ENCODE measurements at regions not wholly inside any gene's neighbourhood (a gene's known extent, or its start where the extent isn't known, plus 50 kb on each side); places are given as distances from the start of the nearest gene placed in this dataset.

DNA sequence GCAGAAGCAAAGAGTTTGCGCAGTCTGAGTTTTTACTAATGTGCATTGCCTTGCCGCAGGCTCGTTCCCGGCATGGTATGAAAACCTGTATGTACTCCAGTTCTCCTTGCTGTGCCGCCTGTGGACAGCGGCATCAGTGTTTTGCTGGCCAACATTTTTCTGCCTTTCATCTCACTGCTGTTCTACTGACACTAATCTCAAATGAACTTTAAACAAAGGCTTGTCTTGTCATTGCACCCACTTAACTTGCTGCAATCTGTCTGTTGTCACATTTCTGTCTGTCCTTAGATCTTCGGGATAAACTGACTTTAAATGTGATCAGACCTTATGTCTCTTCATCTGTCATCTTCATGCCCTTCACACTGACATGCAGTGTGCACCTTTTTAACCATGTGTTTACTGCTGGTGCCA lies 71.7 kb upstream of the ZNRF2 start:
- H3K4me3 ChIP-seq (ENCODE audit: low read length), result no peak overlapping the region
- DNase-seq (ENCODE audit: low read depth), result peak; percentile 32
- no peak for TF ChIP-seq CTCF (IDR thresholded peaks at IDR 0.05; ENCODE audit: insufficient read depth, low read depth, low read length, missing control alignments)

DNA sequence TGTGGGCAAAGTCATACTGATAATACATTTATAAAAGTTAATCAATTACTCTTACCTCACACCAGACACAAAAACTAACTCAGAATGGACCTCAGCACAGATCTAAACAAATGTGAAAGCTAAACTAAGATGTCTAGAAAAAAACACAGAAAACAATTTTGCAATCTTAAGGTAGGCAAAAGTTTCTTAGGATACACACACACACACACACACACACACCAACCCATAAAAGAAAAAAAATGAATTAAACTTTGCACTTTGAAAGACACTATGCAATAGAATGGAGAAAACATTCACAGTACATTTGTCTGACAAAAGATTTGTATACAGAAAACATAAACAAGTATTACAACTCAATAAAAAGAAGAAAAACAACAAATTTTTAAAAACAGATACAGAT lies 70.8 kb upstream of the ZNRF2 start:
- DNase-seq (ENCODE audit: low read depth), result no peak
- H3K4me3 ChIP-seq (ENCODE audit: low read length), result no peak overlapping the region
- TF ChIP-seq CTCF (IDR thresholded peaks at IDR 0.05; ENCODE audit: insufficient read depth, low read depth, low read length, missing control alignments), result no peak

DNA sequence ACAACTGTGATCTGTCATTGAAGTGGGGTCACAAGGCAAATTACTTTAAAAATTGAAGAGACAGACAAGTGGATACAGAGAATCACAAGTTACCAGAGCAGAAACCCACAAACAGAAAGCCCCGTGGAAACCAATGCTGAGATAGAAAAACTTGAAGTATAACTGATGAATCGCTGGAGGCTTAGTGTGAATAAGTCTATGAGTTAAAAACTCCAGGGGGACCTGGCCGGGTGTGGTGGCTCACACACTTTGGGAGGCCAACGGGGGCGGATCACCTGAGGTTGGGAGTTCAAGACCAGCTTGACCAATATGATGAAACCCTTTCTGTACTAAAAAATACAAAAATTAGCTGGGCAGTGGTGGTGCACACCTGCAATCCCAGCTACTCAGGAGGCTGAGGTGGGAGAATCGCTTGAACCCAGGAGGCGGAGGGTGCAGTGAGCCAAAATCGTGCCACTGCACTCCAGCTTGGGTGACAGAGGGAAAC lies 69.7 kb upstream of the ZNRF2 start:
- DNase-seq (ENCODE audit: low read depth), result no peak

DNA sequence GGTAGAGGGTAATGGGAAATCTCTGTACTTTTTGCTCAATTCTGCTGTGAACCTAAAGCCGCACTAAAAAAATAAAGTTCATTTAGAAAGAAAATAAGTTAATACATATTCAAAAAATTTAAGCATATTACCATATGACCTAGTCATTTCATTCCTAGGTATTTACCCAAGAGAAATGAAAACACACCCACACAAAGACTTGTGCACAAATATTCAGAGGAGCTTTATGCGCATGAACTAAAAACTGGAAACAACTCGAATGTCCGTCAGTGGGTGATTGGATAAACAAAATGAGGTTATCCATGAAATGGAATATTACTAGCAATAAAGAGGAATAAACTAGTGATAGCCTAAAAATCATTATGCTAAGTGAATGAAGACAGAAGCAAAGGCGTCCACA lies 62.6 kb upstream of the ZNRF2 start:
- no peak for TF ChIP-seq CTCF (IDR thresholded peaks at IDR 0.05; ENCODE audit: insufficient read depth, low read depth, low read length, missing control alignments)
- no peak for DNase-seq (ENCODE audit: low read depth)
- no peak overlapping the region for H3K4me3 ChIP-seq (ENCODE audit: low read length)

More for the DNA sequence above, 69.7 kb upstream of the ZNRF2 start:
- no peak overlapping the region for H3K4me3 ChIP-seq (ENCODE audit: low read length)
- TF ChIP-seq CTCF (IDR thresholded peaks at IDR 0.05; ENCODE audit: insufficient read depth, low read depth, low read length, missing control alignments), result no peak

DNA sequence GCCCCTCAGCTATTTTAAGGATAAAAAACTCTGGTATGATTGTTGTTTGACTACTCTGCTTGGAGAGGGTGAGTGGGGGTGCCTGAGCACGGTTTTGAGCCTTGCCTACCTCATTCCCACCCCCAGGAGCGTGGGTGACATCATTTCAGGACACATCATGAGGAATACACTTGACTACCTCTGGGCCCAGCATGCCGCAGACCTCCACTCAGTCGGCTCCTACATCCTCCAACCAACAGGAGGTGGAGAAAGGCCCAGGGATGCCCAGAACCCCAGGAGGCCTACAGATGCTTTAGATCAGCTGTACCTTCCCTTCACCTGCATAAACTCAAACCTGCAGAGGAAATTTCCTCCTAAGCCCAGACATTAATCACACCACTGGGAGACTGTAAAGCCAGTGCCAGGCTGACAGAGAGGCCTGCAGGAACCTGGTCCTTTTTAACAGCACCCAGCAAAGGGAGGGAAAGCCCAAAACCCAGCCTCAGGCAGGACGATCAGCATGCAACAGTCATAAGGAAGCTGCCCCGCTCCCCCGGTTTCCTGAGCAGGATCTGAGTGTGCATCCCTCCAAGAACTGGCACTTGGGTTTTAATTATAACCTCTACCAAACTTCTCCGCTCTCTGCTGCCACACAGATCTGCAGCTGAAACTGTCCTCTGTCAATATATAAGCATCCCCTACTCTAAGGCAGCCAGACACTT lies 61.7 kb upstream of the ZNRF2 start:
- DNase-seq (ENCODE audit: low read depth), result peak; percentile 28
- no peak overlapping the region for H3K4me3 ChIP-seq (ENCODE audit: low read length)
- TF ChIP-seq CTCF (IDR thresholded peaks at IDR 0.05; ENCODE audit: insufficient read depth, low read depth, low read length, missing control alignments), result no peak

- H3K4me3 ChIP-seq (ENCODE audit: low read length), result no peak overlapping the region
- no peak for DNase-seq (ENCODE audit: low read depth)
- no peak for TF ChIP-seq CTCF (IDR thresholded peaks at IDR 0.05; ENCODE audit: insufficient read depth, low read depth, low read length, missing control alignments)
Measured at GRCh38 chr7:30223896-30224295, 60.5 kb upstream of the ZNRF2 start.

GRCh38 chr7:30224511-30225062 lies 59.8 kb upstream of the ZNRF2 start:
- TF ChIP-seq CTCF (IDR thresholded peaks at IDR 0.05; ENCODE audit: insufficient read depth, low read depth, low read length, missing control alignments), result no peak
- peak; percentile 83 for DNase-seq (ENCODE audit: low read depth)
- no peak overlapping the region for H3K4me3 ChIP-seq (ENCODE audit: low read length)

Measured in epithelial cell of esophagus (primary cell).